Stimulated activated CD8-positive, alpha-beta memory T cell treated with anti-CD3 and anti-CD28 coated beads, Interleukin-4, amount 100 ng/mL, for 24 hours (primary cell): ENCODE measurements at regions not wholly inside any gene's neighbourhood (a gene's known extent, or its start where the extent isn't known, plus 50 kb on each side); places are given as distances from the start of the nearest gene placed in this dataset.
A peak's percentile ranks its signal among the peaks of the same experiment; 100 is the strongest.

Source experiments
- DNase-seq: peaks from one replicate; pipeline ENCODE4 v3.0.0-alpha.2; 2020; ENCODE audit warnings: low read depth

DNA sequence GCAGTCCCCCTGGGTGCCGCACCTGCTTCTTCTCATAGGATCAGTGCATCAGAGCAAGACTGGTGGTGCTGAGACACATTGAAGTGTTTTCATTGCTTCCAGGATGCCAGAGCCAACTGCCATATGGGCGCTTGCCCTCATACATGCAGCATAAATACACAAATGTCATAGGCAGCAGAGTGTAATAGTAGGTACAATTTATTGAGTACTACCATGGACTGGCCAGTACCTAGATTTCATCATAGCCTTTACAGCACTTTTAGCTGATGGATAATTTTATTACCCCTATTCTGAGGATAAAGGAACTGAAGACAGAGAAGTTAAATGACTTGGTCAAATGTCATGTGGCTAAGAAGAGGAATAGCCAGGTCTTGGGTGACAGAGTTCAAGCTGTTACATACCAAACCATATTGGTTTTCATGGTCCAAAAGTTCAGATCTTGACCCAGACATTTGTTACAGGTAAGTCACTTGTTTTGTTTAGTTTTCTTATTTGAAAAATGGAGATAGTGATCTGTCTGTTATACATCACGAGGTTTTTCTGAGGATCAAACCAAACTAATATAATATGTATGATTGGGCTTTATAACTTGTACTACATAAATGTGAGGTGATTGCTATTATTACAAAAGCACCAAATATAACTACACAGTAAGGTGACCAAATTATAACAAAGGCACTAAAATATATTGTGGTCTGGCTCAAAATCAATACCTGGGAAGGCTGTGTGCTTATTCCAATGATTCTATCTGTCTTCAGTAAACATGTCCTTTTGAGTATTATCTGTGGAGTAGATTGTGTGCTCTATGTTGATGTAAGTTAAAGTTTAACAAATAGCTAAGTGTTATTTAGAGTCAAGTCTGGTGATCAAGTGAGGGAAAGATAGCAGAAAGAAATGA, 151.9 kb upstream of the CYRIA start:
- no peak for DNase-seq

DNA sequence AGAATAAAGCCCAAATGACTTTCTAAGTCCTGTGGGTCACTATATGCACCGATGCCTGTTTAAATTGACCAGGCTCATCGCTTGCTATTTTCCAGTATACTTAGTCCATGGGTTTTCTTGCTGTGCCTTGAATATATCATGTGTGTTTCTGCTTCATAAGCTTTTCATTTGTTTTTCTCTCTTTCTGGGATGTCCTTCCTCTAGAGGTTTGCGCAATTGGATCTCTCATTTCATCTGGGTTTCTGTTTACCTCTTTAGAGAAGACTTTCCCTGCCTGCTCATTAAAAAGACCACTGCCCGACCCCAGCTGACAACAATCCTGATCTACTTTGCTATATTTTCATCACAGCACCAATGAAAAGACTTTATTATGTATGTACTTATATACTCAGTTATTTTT, 150.9 kb upstream of the CYRIA start:
- DNase-seq: no peak

DNA sequence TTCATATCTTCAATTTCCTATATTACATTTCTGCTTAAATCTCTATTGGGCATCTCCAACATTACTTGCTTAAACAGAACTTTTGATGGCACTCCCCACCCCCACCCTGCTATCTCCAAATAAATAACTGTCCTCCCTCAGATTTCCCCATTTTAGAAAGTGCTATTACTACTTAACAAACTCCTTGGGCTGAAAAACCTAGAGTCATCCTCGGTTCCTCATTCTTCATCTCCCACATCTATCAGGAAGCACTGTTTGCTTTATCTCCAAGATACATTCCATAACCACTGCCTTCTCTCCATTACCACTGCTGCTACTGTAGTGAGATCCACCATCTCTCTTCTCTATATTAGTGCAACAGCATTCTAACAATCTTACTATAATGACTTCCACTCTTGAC, 150.4 kb upstream of the CYRIA start:
- no peak for DNase-seq

DNA sequence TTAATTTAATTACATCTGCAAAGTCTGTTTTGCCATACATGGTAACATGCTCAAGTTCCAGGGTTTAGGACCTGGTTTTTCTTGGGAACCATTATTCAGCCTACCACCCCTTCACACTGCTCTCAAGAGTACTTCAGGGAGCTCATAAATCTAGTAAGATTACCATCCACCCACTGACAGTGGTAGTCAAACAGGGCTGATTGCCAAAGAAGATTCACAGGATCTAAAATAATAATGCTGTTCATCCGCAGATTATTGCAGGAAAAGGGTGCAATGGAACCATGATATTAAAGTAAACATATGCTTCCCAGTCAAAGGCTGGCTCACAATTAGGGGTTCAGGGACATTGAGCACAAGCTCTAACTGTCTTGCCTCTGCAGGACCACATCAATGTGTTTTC, 148.0 kb upstream of the CYRIA start:
- DNase-seq: no peak

DNA sequence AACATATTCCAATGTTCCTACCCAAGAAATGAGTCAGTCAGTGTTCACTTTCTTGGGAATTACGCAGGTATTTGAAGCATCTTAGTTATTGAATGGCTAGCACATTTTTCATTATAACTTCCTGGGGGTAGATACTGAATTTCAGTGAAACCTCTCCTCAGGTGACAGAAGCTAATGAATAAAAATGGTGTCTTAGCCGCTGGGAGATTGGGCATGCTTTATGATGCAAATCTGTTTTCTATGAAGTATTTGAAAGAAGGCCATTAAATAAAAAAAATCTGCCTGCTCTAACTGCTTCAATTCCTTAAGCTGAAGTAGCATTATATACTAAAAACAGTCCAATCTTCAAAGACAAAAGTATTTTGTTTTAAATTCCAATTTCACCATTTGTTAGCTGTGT, 132.8 kb upstream of the CYRIA start:
- no peak for DNase-seq

DNA sequence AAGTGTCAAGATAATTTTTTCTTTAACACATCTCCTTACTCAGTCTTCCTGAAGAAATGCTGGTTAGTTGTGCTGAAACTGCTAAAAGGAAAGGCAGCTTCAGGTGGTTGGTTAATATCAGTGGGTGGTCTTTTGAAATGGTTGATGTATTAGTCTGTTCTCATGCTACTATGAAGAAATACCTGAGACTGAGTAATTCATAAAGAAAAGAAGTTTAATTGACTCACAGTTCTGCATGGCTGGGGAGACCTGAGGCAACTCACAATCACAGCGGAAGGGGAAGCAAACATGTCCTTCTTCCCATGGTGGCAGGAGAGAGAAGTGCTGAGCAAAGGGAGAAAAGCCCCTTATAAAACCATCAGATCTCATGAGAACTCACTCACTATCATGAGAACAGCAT, 125.9 kb upstream of the CYRIA start:
- no peak for DNase-seq

DNA sequence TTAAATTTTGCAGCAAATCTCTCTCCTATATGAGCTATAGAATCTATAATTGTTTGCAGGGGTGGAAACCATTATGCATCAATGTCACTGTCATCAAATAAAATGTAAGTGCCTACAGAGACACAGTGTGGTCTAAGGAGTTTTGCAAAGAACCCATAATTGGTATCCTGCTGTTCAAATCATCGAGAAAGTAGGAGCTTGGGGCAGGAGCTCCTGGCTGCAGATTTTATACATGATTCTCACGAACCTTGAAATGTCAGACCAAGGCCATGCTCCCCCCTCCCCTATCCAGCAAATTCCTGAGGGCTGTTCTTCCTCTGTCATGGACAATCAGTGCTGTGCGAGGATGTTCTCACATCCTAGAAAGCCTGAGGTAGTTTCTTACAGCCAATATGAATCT, 119.5 kb upstream of the CYRIA start:
- no peak for DNase-seq

DNA sequence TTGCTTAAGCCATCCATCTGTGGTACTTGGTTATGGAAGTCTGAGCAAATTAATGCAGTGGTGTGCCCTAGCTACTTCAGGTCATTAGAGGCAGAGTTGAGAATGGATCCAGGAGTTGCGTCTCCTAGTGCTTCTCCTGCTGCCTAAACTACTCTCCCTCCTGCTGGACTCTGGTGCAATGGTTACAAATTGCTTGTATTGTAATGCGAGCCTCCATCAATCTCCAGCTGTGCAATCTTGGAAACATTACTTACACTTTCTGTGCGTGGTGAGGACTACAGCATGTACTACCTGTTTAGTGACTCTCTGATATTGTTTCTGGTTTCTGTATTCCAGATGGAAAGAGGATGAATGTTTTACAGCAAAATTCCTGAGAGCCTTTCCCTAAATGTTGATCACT, 119.0 kb upstream of the CYRIA start:
- DNase-seq: no peak

DNA sequence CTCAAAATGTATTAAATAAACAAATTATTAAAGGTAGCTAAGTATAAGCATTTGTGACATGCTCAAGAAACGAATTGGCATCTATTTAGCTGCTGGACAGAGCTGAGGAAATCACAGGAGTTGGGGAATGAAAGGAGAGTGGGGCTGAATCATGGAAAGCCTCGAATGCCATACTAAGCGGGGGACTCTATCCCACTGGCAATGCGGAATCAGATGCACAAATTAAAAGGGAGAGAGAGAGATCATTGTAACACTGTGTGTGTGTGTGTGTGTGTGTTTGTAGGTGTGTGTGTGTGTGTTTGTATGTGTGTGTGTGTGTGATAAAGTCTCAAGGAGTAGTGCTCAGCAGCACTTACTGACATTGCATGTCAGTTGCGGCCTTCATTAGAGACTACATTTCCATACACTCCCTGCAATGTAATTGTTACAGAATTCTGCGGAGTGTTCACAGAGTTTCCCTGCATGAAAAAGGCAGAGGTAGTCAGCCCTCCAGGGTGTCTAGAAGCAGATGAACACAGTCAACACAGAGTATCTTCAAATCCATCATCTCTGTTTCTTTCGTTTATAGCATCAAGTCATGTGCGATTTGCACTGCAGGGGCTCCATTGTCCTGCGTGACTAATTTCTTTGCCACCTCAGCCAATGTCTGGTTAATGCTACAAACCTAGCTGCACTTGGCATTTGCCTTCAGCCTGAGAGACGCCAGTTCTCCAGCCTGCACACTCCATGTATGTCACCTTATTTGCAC, 111.7 kb upstream of the CYRIA start:
- DNase-seq: no peak

DNA sequence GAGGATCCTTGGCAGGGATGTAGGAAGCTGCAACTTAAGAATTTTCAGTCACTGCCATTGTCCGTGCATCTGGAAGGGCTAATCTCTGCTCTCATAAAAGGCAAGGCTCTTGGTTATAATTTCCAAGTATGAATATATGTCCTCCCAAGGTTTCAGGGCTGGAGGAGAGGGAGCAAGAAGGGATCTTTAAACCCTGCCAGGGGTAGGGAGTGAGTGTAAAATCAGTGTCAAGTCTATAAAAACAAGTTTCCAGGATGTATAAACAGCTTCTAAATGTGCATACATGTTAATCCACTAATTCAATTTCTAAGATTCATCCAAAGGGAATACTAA, 110.2 kb upstream of the CYRIA start:
- DNase-seq: no peak

DNA sequence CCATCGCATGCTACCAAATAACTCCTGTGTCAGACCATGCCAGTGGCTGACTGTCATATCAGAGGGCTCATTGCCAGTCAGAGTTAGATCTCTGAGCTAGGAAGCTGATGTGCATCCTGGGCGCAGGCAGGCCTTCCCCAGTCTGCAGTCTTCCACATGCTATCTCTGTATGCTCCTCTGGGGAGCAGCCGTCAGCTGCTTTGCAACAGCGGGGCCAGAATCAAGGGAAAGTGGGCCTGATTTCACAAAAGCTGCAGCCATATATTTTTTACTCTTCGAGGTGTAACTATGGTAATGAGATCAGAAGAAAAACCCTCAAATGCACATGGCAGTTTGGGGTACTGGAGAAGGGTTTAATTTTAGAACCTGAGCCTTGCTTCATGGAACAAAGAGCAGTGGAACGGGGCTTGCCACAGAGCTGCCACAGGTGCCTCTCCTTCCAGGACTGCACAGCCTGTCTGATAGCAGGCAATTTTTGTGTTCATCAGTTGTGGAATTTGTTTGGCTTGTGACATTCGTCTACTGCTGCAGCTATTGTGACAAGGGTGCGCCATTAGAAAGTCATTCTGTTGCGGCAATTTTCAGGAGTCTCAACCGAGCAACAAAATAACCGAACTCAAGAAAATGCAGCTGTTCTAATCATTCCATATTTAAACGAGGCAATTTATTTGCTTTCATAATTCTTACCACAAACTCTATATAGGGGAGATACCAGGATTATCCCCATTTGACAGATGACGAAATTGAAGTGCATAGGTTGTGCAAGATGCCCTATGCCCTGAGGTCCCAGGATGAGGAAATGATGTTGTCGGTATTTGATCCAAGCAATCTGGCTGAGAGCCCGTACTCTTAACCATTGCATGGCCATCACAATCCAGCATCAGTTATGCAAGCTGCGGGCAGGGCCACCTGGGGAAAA, 109.6 kb upstream of the CYRIA start:
- no peak for DNase-seq

DNA sequence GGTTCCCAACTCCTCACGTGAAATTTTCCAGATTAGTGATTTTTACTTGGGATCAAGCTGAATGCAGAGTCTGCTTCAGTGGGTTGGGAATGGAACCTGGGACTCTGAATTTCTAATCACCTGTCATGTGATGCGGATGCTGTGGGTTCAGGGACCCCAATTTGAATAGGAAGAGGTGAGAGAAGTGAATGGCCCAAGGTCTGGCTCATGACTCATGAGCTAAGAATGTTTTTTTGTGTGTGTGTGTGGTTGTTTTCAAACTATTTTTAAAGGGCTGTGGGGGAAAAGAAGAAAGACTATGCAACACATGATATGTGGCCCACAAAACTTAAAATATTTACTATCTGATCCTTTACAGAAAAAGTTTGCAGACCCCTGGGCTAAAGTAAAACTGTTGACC, 108.5 kb upstream of the CYRIA start:
- no peak for DNase-seq

DNA sequence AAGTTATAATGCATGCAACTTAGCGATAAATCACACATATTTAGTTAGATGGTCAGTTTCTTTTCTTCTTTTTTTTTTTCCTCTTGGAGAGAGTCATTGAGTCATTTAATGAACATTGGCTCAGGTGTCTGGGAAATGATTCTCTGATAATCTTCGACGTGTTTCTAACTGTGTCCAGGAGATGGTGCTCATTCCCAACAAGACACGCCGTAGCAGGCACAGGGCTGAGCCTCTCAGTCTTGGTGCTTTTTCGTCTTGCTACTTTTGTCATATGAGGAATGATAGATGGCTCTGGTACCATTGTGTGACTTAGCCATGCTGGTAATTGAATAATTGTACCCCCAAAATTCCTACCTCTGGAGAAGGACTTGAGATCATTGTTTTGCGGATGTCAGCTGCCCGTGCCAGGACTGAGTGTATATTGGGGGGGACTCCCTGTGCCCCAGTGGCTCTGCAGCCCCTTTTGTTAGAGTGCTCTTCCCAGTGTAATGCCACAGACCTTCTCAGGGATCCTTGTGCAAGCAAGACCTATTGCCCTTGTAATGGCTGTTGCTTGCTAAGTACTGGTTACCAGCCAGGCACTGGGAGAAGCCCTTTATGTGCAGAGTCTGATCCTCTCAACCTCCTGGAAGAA, 107.6 kb upstream of the CYRIA start:
- no peak for DNase-seq

DNA sequence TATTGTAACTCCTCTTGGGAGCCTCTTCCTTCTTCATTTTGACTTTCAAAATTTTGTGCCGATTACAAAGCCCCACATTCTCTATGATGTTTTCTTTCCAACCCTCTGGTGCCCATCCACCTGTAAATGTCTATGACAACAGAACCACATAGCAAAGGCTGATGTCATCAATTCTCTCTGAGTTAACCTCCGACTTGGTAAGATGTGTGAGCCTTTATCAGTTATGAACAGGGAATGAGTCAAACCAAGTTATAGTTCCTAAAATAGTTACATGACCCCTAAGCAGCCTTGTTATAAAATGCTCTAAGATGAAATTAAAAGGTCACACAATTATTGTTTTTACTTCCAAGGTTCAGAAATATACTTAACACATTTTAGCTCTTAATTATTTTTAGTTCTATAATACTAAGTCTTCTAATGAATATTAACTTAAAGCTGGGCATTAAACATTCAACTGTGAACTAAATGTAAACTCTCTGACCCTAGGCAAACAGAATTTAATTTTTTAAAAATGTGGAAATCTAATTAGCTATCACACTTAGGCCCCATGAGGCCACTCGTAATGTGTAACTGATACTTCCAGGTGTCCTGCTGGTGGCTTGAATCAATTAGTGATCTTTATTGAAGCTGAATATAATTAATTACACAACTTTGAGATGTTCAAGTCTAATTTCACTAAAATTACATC, 102.3 kb upstream of the CYRIA start:
- no peak for DNase-seq

DNA sequence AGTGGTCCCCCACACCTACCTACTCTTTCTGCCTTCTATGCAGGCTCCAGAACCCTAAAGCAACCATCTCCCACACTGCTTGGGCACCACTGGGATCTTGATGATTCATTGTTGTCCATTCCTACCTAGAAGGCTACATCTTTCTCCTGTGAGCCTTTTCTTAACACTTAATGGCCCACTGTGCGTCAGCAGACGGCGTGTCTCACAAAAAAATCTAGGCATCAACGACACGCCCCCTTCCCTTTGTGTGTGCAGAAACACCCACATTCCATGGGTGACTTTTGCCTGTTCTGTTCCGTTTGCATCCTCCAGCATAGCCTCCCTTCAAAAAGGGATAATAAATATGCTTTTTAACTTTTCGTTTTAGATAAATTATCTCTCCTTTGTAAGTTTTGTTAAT, 99.7 kb upstream of the CYRIA start:
- DNase-seq: no peak

DNA sequence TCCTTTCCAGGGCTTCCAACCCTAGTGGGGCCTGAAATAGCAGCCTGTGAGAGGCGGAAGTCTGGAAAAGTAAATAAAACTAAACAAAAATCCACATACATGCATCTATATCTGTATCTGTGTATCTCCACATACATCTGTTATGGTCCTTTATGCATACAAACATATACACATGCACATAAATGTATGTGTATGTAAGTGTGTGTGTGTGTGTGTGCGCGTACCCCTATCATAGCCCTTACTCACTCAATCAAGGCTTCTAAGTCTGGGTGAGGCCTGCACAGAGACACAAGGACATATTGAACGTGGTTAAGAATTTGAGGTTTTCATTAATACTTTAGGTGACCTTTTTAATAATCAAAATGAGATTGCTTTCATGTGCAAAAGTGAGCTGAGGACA, 98.9 kb upstream of the CYRIA start:
- DNase-seq: no peak

DNA sequence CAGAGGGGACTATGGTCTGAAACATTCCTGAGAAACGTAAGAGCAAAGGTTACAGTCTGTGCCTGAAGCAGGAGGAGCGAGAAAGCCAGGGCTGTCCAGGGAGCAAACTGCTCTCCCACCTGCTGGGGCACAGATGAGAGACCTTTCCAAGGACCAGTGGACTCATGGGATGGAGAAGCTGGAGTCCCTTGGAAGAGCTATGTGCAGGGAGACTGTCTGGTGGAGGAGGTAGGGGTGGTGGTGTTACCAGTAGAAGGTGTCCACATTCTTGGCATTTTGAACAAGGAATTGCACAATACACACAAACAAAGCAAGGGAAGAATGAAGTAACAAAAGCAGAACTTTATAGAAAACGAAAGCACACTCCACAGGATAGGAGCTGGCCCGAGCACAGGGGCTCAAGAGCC, 97.9 kb upstream of the CYRIA start:
- DNase-seq: no peak

DNA sequence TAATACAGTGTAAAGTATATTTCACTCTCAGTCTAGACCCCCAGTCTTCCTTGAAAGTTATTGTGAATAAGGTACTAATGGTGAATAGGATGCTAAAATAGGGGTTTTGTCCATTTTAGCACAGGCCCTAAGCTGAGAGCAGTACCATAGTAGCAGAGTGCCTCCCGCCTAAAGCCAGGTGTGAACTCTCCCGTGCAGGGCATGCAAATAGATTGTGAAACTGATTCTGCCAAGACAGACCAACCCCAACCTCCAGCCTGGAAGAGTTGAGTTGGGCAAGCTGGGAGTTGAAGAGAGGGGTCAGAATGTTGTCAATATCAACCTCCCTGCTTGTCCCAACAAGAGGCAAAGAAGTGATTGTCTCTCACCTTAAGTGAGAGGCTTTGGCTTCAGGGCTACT, 97.4 kb upstream of the CYRIA start:
- no peak for DNase-seq

DNA sequence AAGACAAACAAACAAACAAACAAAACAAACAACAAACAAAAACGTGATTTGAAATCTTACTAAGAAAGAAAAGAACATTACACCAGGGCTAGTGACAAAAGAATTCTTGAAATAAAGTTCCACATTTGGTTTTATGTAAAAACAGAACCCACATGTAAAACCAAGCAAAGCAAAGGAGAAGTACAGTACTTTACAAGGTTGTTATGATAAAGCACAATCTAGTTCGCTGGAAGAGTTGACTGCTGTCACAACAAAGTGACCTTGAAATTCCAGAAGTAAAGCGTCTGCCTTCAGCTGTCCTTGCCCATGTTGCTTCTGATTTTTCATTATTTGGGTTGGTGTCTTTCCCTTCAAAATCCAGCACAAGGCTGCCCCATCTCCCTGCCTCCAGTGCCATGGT, 94.8 kb upstream of the CYRIA start:
- DNase-seq: no peak

DNA sequence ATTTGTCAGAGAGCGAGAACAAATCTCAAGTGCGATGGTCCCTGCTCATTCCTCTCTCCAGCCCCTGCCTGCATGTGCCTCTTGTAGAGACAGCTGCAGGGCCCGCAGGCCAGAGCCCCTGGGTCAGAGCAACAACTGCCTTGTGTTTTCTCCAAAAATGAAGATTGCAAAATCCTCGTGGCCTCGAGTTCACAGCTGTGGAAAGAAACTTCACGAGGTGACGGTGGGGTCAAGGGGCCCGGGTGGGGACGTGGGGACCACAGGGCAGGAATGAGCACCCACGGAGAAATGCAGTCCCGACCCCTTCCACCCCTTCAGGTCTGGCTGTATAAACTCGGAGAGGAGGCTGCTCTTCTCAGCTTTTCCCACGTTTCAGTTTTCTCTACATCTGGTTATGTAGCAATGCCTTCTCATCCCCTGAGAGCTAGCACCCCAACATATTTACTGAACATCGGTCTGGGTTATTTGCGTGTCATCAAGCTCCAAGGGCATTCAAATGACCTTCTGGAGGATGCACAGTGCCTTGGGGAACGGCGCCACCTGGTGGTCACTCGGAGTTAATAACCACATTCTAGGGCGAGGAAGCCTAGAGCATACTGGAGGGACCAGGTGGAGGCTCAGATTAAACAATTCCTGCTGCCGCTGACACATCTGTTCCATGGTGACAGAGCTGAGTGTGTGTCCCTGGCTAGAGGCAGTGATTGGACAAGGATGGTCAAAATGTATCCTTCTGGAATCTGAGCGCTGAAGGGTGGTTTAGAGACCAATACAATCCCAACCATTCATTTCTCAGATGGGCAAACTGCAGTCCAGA, 91.4 kb upstream of the CYRIA start:
- DNase-seq: peak; percentile 40

DNA sequence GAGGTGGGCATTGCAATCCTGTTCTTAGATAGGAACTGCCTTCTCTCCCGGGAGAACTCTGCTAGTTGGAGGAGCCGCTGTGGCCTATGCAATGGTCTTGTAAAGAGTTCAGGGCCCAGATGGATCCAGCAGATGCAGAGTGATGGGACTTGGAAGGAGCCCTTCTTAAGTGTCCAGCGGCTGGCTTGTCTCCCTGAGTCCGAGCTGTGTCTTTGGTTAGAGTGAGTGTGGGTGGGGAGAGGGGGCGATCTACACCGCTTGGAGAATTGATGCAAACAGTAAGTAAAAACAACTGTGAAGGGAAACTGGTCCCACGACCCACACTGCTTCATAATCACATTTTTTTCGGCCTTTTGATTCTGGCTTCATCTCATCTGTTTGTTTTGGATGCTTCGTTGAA, 89.8 kb upstream of the CYRIA start:
- DNase-seq: no peak
